Epidermal melanocyte (primary cell): ENCODE measurements at regions not wholly inside any gene's neighbourhood (a gene's known extent, or its start where the extent isn't known, plus 50 kb on each side); places are given as distances from the start of the nearest gene placed in this dataset.

Experiments
- DNase-seq: peaks from one replicate; pipeline ENCODE4 v3.0.0; 2011; ENCODE audit warnings: low spot score; ENCODE audit not compliant: insufficient read length

- DNase-seq: no peak
Measured at GRCh38 chr2:19784456-19784855, 117.3 kb downstream of the TTC32 start.

GRCh38 chr2:19783935-19784334 is 117.8 kb downstream of the TTC32 start:
- DNase-seq: no peak

GRCh38 chr2:19776941-19777514 is 124.8 kb downstream of the TTC32 start:
- DNase-seq: no peak

GRCh38 chr2:19775838-19776237 is 125.9 kb downstream of the TTC32 start:
- DNase-seq: no peak

- DNase-seq: no peak
Measured at GRCh38 chr2:19775315-19775714, 126.5 kb downstream of the TTC32 start.

- DNase-seq: no peak
Measured at GRCh38 chr2:19774805-19775176, 127.0 kb downstream of the TTC32 start.

GRCh38 chr2:19772981-19773380 is 128.8 kb downstream of the TTC32 start:
- DNase-seq: no peak

GRCh38 chr2:19769513-19769912 is 132.3 kb downstream of the TTC32 start:
- no peak for DNase-seq

- DNase-seq: no peak
Measured at GRCh38 chr2:19767899-19768298, 133.9 kb downstream of the TTC32 start.

- no peak for DNase-seq
Measured at GRCh38 chr2:19764998-19765397, 136.8 kb downstream of the TTC32 start.

GRCh38 chr2:19763731-19764130 is 138.1 kb downstream of the TTC32 start:
- DNase-seq: no peak

GRCh38 chr2:19762959-19763605 is 138.7 kb downstream of the TTC32 start:
- no peak for DNase-seq

- no peak for DNase-seq
Measured at GRCh38 chr2:19762142-19762541, 139.6 kb downstream of the TTC32 start.

GRCh38 chr2:19759880-19760279 is 141.9 kb downstream of the TTC32 start:
- DNase-seq: peak; percentile 50

GRCh38 chr2:19758658-19759057 is 143.1 kb downstream of the TTC32 start:
- no peak for DNase-seq

- no peak for DNase-seq
Measured at GRCh38 chr2:19757586-19757985, 144.2 kb downstream of the TTC32 start.

- no peak for DNase-seq
Measured at GRCh38 chr2:19754907-19755306, 146.9 kb downstream of the TTC32 start.

GRCh38 chr2:19753818-19754217 is 148.0 kb downstream of the TTC32 start:
- DNase-seq: no peak

- no peak for DNase-seq
Measured at GRCh38 chr2:19753314-19753713, 148.5 kb downstream of the TTC32 start.

GRCh38 chr2:19752500-19752899 is 149.3 kb downstream of the TTC32 start:
- DNase-seq: no peak

GRCh38 chr2:19751631-19752030 is 150.2 kb downstream of the TTC32 start:
- no peak for DNase-seq

- DNase-seq: no peak
Measured at GRCh38 chr2:19750136-19750535, 151.6 kb downstream of the TTC32 start.

- DNase-seq: no peak
Measured at GRCh38 chr2:19749507-19749836, 152.3 kb downstream of the TTC32 start.
